ENCODE measurements at regions not wholly inside any gene's neighbourhood (a gene's known extent, or its start where the extent isn't known, plus 50 kb on each side); places are given as distances from the start of the nearest gene placed in this dataset.

DNA sequence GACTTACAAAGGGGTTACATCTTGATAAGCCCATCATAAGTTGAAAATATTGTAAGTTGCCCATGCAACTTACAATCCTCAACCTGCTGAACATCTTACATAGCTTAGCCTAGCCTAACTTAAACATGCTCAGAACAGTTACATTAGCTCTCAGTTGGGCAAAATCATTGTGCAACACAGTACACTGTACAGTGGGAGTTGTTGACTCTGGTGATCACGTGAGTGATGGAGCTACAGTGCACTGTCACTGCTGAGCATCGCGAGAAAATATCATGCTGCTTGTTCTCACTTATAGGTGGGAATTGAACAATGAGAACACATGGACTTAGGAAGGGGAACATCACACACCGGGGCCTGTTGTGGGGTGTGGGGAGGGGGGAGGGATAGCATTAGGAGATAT, 214.9 kb upstream of the ZMIZ1 start:
- TF ChIP-seq, protein P1, sequence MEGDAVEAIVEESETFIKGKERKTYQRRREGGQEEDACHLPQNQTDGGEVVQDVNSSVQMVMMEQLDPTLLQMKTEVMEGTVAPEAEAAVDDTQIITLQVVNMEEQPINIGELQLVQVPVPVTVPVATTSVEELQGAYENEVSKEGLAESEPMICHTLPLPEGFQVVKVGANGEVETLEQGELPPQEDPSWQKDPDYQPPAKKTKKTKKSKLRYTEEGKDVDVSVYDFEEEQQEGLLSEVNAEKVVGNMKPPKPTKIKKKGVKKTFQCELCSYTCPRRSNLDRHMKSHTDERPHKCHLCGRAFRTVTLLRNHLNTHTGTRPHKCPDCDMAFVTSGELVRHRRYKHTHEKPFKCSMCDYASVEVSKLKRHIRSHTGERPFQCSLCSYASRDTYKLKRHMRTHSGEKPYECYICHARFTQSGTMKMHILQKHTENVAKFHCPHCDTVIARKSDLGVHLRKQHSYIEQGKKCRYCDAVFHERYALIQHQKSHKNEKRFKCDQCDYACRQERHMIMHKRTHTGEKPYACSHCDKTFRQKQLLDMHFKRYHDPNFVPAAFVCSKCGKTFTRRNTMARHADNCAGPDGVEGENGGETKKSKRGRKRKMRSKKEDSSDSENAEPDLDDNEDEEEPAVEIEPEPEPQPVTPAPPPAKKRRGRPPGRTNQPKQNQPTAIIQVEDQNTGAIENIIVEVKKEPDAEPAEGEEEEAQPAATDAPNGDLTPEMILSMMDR (conservative IDR thresholded peaks at IDR 0.05) = no peak
- no peak for TF ChIP-seq EZH2 (IDR thresholded peaks at IDR 0.05; ENCODE audit: low read depth)

Data from PC-9 (cell line).